ENCODE measurements at regions not wholly inside any gene's neighbourhood (a gene's known extent, or its start where the extent isn't known, plus 50 kb on each side); places are given as distances from the start of the nearest gene placed in this dataset.

- H2AFZ ChIP-seq (ENCODE audit: low read length) = no peak overlapping the region
- H3K36me3 ChIP-seq (ENCODE audit: insufficient read depth, low read length) = no peaks in the 10 kb centered on the region
- no peaks in the 10 kb centered on the region for H3K79me2 ChIP-seq (ENCODE audit: low read length)
- no peaks in the 10 kb centered on the region for H3K27me3 ChIP-seq (ENCODE audit: low read length)
- H3K9me2 ChIP-seq (replicated peaks; ENCODE audit: insufficient read depth, low read length) = no peaks in the 10 kb centered on the region
- H3K4me3 ChIP-seq (ENCODE audit: low read length) = no peak overlapping the region
- no peaks in the 10 kb centered on the region for H3K4me1 ChIP-seq (ENCODE audit: low read length)
- no peak overlapping the region for H3K27ac ChIP-seq (ENCODE audit: low read length)
- no peaks in the 10 kb centered on the region for H4K20me1 ChIP-seq (ENCODE audit: insufficient read depth, low read depth, low read length)
- DNase-seq = no peak
- no peak overlapping the region for H3K9ac ChIP-seq (ENCODE audit: low read length)
- no peak overlapping the region for H3K4me2 ChIP-seq (ENCODE audit: low read depth, low read length, poor library complexity, severe bottlenecking)
- H3K9me3 ChIP-seq (ENCODE audit: low read length) = no peaks in the 10 kb centered on the region
Measured at GRCh38 chr7:24178811-24179570, 105.0 kb upstream of the NPY start.

GRCh38 chr7:24191362-24191761 is 92.6 kb upstream of the NPY start:
- Histone ChIP-seq H3K27ac (ENCODE audit: low read length) (no peak overlapping the region), H3K79me2 (ENCODE audit: low read length) (no peaks in the 10 kb centered on the region), H3K4me1 (ENCODE audit: low read length) (no peaks in the 10 kb centered on the region), H3K27me3 (ENCODE audit: low read length) (no peaks in the 10 kb centered on the region), H3K36me3 (ENCODE audit: insufficient read depth, low read length) (no peaks in the 10 kb centered on the region), H2AFZ (ENCODE audit: low read length) (no peak overlapping the region), H3K9ac (ENCODE audit: low read length) (no peak overlapping the region), H3K9me2 (replicated peaks; ENCODE audit: insufficient read depth, low read length) (no peaks in the 10 kb centered on the region), H4K20me1 (ENCODE audit: insufficient read depth, low read depth, low read length) (no peaks in the 10 kb centered on the region), H3K9me3 (ENCODE audit: low read length) (no peaks in the 10 kb centered on the region), H3K4me3 (ENCODE audit: low read length) (no peak overlapping the region), H3K4me2 (ENCODE audit: low read depth, low read length, poor library complexity, severe bottlenecking) (no peak overlapping the region)
- DNase-seq = no peak

DNA sequence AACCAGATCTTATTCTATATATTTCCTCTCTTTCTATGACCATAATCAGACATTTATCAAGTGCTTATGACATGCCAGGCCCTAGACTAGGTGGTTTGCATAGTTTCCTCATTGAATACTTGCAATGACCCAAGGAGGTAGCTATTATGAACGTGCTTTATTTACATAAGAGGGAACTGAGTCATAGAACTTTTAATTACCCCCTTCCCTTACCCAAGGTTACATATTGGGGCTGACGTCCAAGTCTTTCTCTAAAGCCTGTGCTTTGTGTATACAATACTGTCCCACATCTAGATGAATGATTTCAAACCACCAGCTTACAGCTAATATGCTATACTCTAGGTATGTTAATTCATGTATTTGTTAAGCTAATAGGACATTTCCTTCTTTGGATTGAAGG is 91.9 kb upstream of the NPY start:
- Histone ChIP-seq H3K9me3 (ENCODE audit: low read length) (no peaks in the 10 kb centered on the region), H3K36me3 (ENCODE audit: insufficient read depth, low read length) (no peaks in the 10 kb centered on the region), H3K27me3 (ENCODE audit: low read length) (no peaks in the 10 kb centered on the region), H3K9ac (ENCODE audit: low read length) (no peak overlapping the region), H2AFZ (ENCODE audit: low read length) (no peak overlapping the region), H3K4me3 (ENCODE audit: low read length) (no peak overlapping the region), H3K4me2 (ENCODE audit: low read depth, low read length, poor library complexity, severe bottlenecking) (no peak overlapping the region), H3K79me2 (ENCODE audit: low read length) (no peaks in the 10 kb centered on the region), H4K20me1 (ENCODE audit: insufficient read depth, low read depth, low read length) (no peaks in the 10 kb centered on the region), H3K9me2 (replicated peaks; ENCODE audit: insufficient read depth, low read length) (no peaks in the 10 kb centered on the region), H3K4me1 (ENCODE audit: low read length) (no peaks in the 10 kb centered on the region), H3K27ac (ENCODE audit: low read length) (no peak overlapping the region)
- no peak for DNase-seq

DNA sequence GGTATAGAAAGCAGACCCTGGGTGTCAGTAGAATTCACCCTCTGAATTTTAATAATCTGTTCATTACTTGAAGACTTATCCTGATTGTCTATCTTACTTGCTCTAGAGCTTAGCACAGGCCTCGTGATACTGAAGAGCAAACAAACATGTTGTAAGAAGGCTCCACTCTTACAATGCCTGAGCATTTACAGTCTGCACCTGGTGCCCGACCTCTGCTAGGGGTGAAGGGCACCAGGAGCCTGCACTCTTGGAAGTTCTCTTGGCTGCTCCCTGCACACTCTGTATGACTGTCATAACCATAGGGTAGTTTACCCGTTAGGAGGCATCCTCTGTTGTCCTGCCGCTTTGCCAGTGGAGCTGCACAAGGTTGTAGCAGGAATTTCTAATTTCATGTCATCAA is 91.3 kb upstream of the NPY start:
- Histone ChIP-seq H3K9me3 (ENCODE audit: low read length) (no peaks in the 10 kb centered on the region), H3K27me3 (ENCODE audit: low read length) (no peaks in the 10 kb centered on the region), H3K4me3 (ENCODE audit: low read length) (no peak overlapping the region), H4K20me1 (ENCODE audit: insufficient read depth, low read depth, low read length) (no peaks in the 10 kb centered on the region), H3K9ac (ENCODE audit: low read length) (no peak overlapping the region), H3K9me2 (replicated peaks; ENCODE audit: insufficient read depth, low read length) (no peaks in the 10 kb centered on the region), H3K36me3 (ENCODE audit: insufficient read depth, low read length) (no peaks in the 10 kb centered on the region), H3K4me1 (ENCODE audit: low read length) (no peaks in the 10 kb centered on the region), H3K79me2 (ENCODE audit: low read length) (no peaks in the 10 kb centered on the region), H3K27ac (ENCODE audit: low read length) (no peak overlapping the region), H2AFZ (ENCODE audit: low read length) (no peak overlapping the region), H3K4me2 (ENCODE audit: low read depth, low read length, poor library complexity, severe bottlenecking) (no peak overlapping the region)
- DNase-seq = no peak

- no peaks in the 10 kb centered on the region for H4K20me1 ChIP-seq (ENCODE audit: insufficient read depth, low read depth, low read length)
- no peaks in the 10 kb centered on the region for H3K9me2 ChIP-seq (replicated peaks; ENCODE audit: insufficient read depth, low read length)
- no peaks in the 10 kb centered on the region for H3K79me2 ChIP-seq (ENCODE audit: low read length)
- no peak overlapping the region for H3K9ac ChIP-seq (ENCODE audit: low read length)
- H3K4me2 ChIP-seq (ENCODE audit: low read depth, low read length, poor library complexity, severe bottlenecking) = no peak overlapping the region
- H2AFZ ChIP-seq (ENCODE audit: low read length) = no peak overlapping the region
- no peaks in the 10 kb centered on the region for H3K27me3 ChIP-seq (ENCODE audit: low read length)
- no peak overlapping the region for H3K4me3 ChIP-seq (ENCODE audit: low read length)
- H3K27ac ChIP-seq (ENCODE audit: low read length) = no peak overlapping the region
- DNase-seq = no peak
- no peaks in the 10 kb centered on the region for H3K36me3 ChIP-seq (ENCODE audit: insufficient read depth, low read length)
- no peaks in the 10 kb centered on the region for H3K9me3 ChIP-seq (ENCODE audit: low read length)
- H3K4me1 ChIP-seq (ENCODE audit: low read length) = no peaks in the 10 kb centered on the region
Measured at GRCh38 chr7:24197852-24198251, 86.1 kb upstream of the NPY start.

- no peaks in the 10 kb centered on the region for H3K9me2 ChIP-seq (replicated peaks; ENCODE audit: insufficient read depth, low read length)
- no peaks in the 10 kb centered on the region for H3K9me3 ChIP-seq (ENCODE audit: low read length)
- H3K27ac ChIP-seq (ENCODE audit: low read length) = no peak overlapping the region
- H2AFZ ChIP-seq (ENCODE audit: low read length) = no peak overlapping the region
- H3K36me3 ChIP-seq (ENCODE audit: insufficient read depth, low read length) = no peaks in the 10 kb centered on the region
- H4K20me1 ChIP-seq (ENCODE audit: insufficient read depth, low read depth, low read length) = no peaks in the 10 kb centered on the region
- no peaks in the 10 kb centered on the region for H3K27me3 ChIP-seq (ENCODE audit: low read length)
- DNase-seq = no peak
- no peak overlapping the region for H3K4me2 ChIP-seq (ENCODE audit: low read depth, low read length, poor library complexity, severe bottlenecking)
- H3K4me1 ChIP-seq (ENCODE audit: low read length) = no peaks in the 10 kb centered on the region
- H3K79me2 ChIP-seq (ENCODE audit: low read length) = no peaks in the 10 kb centered on the region
- no peak overlapping the region for H3K9ac ChIP-seq (ENCODE audit: low read length)
- no peak overlapping the region for H3K4me3 ChIP-seq (ENCODE audit: low read length)
Measured at GRCh38 chr7:24199978-24200377, 84.0 kb upstream of the NPY start.

- Histone ChIP-seq H3K27ac (ENCODE audit: low read length) (no peak overlapping the region), H2AFZ (ENCODE audit: low read length) (no peak overlapping the region), H3K27me3 (ENCODE audit: low read length) (no peaks in the 10 kb centered on the region), H3K36me3 (ENCODE audit: insufficient read depth, low read length) (no peaks in the 10 kb centered on the region), H3K9me2 (replicated peaks; ENCODE audit: insufficient read depth, low read length) (no peaks in the 10 kb centered on the region), H4K20me1 (ENCODE audit: insufficient read depth, low read depth, low read length) (no peaks in the 10 kb centered on the region), H3K9me3 (ENCODE audit: low read length) (no peaks in the 10 kb centered on the region), H3K4me3 (ENCODE audit: low read length) (no peak overlapping the region), H3K9ac (ENCODE audit: low read length) (no peak overlapping the region), H3K79me2 (ENCODE audit: low read length) (no peaks in the 10 kb centered on the region), H3K4me1 (ENCODE audit: low read length) (no peaks in the 10 kb centered on the region), H3K4me2 (ENCODE audit: low read depth, low read length, poor library complexity, severe bottlenecking) (no peak overlapping the region)
- DNase-seq = no peak
Measured at GRCh38 chr7:24200407-24200966, 83.5 kb upstream of the NPY start.

GRCh38 chr7:24201226-24201625 is 82.8 kb upstream of the NPY start:
- Histone ChIP-seq H3K9me3 (ENCODE audit: low read length) (no peaks in the 10 kb centered on the region), H3K79me2 (ENCODE audit: low read length) (no peaks in the 10 kb centered on the region), H3K4me1 (ENCODE audit: low read length) (no peaks in the 10 kb centered on the region), H3K9ac (ENCODE audit: low read length) (no peak overlapping the region), H3K4me3 (ENCODE audit: low read length) (no peak overlapping the region), H3K4me2 (ENCODE audit: low read depth, low read length, poor library complexity, severe bottlenecking) (no peak overlapping the region), H3K9me2 (replicated peaks; ENCODE audit: insufficient read depth, low read length) (no peaks in the 10 kb centered on the region), H3K36me3 (ENCODE audit: insufficient read depth, low read length) (no peaks in the 10 kb centered on the region), H2AFZ (ENCODE audit: low read length) (no peak overlapping the region), H3K27me3 (ENCODE audit: low read length) (no peaks in the 10 kb centered on the region), H4K20me1 (ENCODE audit: insufficient read depth, low read depth, low read length) (no peaks in the 10 kb centered on the region), H3K27ac (ENCODE audit: low read length) (no peak overlapping the region)
- no peak for DNase-seq

Data from Karpas-422 (cell line).